Keratinocyte (primary cell): ENCODE measurements at regions not wholly inside any gene's neighbourhood (a gene's known extent, or its start where the extent isn't known, plus 50 kb on each side); places are given as distances from the start of the nearest gene placed in this dataset.

Experiments used
- DNase-seq: peaks from one replicate; pipeline ENCODE4 v3.0.0-alpha.2; 2011; ENCODE audit warnings: low read depth, missing footprints, low spot score
- FAIRE-seq: peaks from 2 replicates; lab custom pipeline; 2011; peaks lifted over from hg19 to GRCh38; lab: Jason Lieb, UNC
- H2AFZ ChIP-seq: 2 replicates; pipeline ENCODE4 v1.6.0; 2012; ENCODE audit warnings: low read length, control low read depth, inconsistent platforms; ENCODE audit not compliant: control insufficient read depth
- H3K27ac ChIP-seq: 2 replicates; pipeline ENCODE4 v1.5.1; 2011; ENCODE audit warnings: low read length; ENCODE audit not compliant: control insufficient read depth, insufficient read depth
- H3K27me3 ChIP-seq: 3 replicates; pipeline ENCODE4 v1.6.0; 2011; ENCODE audit warnings: low read length; ENCODE audit not compliant: control insufficient read depth, insufficient read depth; ENCODE audit errors: extremely low read depth
- H3K36me3 ChIP-seq, 2 experiments: 2 replicates in 1 of 2; 3 replicates in 1 of 2; pipeline ENCODE4 v1.5.1; 2011; ENCODE audit warnings: low read length in 2 of 2, mild to moderate bottlenecking in 1 of 2; ENCODE audit not compliant: control insufficient read depth in 2 of 2, insufficient read depth in 2 of 2; ENCODE audit errors: extremely low read depth in 1 of 2
- H3K4me1 ChIP-seq: 3 replicates; pipeline ENCODE4 v1.5.1; 2011; ENCODE audit warnings: low read length; ENCODE audit not compliant: control insufficient read depth, insufficient read depth; ENCODE audit errors: extremely low read depth
- H3K4me2 ChIP-seq: 3 replicates; pipeline ENCODE4 v1.6.0; 2011; ENCODE audit warnings: low read depth, low read length; ENCODE audit not compliant: control insufficient read depth, insufficient read depth; ENCODE audit errors: extremely low read depth
- H3K4me3 ChIP-seq, 3 experiments: fragments of 200-600 bp in 1 of 3; sonication (generic) in 1 of 3; 2 replicates in 2 of 3; 3 replicates in 1 of 3; pipeline ENCODE4 v1.5.1; 2011 to 2016; ENCODE audit warnings: low read length in 3 of 3, mild to moderate bottlenecking in 3 of 3, control low read depth in 2 of 3, inconsistent platforms in 1 of 3, low read depth in 1 of 3, mixed read lengths in 1 of 3, mixed run types in 1 of 3, moderate library complexity in 1 of 3; ENCODE audit not compliant: control insufficient read depth in 2 of 3, insufficient read depth in 2 of 3; ENCODE audit errors: extremely low read depth in 1 of 3
- H3K79me2 ChIP-seq: 2 replicates; pipeline ENCODE4 v1.6.0; 2012; ENCODE audit warnings: low read length; ENCODE audit not compliant: control insufficient read depth, insufficient read depth
- H3K9ac ChIP-seq: 3 replicates; pipeline ENCODE4 v1.6.0; 2011; ENCODE audit warnings: low read length; ENCODE audit not compliant: control insufficient read depth, insufficient read depth; ENCODE audit errors: extremely low read depth
- H3K9me1 ChIP-seq: 3 replicates; pipeline ENCODE4 v1.6.0; 2011; ENCODE audit warnings: low read length; ENCODE audit not compliant: control insufficient read depth, insufficient read depth; ENCODE audit errors: extremely low read depth
- H3K9me3 ChIP-seq: 2 replicates; pipeline ENCODE4 v1.5.1; 2012; ENCODE audit warnings: low read depth, low read length; ENCODE audit not compliant: control insufficient read depth
- H4K20me1 ChIP-seq: 3 replicates; pipeline ENCODE4 v1.6.0; 2011; ENCODE audit warnings: low read length; ENCODE audit not compliant: control insufficient read depth, insufficient read depth; ENCODE audit errors: extremely low read depth
- EZH2 ChIP-seq: IDR thresholded peaks from one replicate; pipeline ENCODE4 v1.6.1; 2012; ENCODE audit warnings: inconsistent platforms, mild to moderate bottlenecking, low read length, moderate library complexity
- dilution Hi-C: fragments of 300-500 bp; cut with MboI; formaldehyde crosslinking; loops from one replicate; pipeline ENCODE4 v1.7.0; 2020; ENCODE audit warnings: low sequenced_read_pairs; ENCODE audit not compliant: extremely low pct_ligation_motif_present
- TF ChIP-seq, protein P1 (sequence below), 3 experiments: IDR thresholded peaks in 1 of 3; conservative IDR thresholded peaks in 1 of 3; optimal IDR thresholded peaks in 1 of 3; 2 replicates in 2 of 3; 3 replicates in 1 of 3; pipeline versions ENCODE3 to v1.5.1; 2011; ENCODE audit warnings: low read length in 3 of 3, mild to moderate bottlenecking in 3 of 3, moderate library complexity in 2 of 3, control low read depth in 1 of 3, inconsistent platforms in 1 of 3; ENCODE audit not compliant: insufficient read depth in 2 of 3; ENCODE audit errors: extremely low read depth in 1 of 3

DNA sequence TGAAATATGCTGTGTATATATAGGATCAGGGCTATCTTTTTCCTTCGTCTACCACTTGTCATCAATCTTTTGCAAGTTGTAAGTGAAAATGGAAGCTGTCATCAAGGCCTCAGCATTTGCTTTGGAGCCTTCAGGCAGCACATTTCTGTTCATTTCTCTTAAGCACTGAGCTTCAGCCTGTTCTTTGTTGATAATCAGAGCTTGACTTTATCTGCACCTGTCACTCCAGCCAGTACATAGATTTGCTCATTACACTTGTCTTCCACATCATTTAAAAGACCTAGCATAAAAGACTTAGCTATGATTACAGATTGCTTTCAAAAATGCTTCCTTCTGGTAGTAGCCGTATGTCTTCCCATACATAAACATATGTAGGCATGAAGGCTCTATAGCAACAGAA, 189.8 kb upstream of the GRIK2 start:
- H3K9me1 ChIP-seq = no peaks in the 10 kb centered on the region
- no peaks in the 10 kb centered on the region for H3K4me1 ChIP-seq
- TF ChIP-seq EZH2 = no peak
- TF ChIP-seq, protein P1, sequence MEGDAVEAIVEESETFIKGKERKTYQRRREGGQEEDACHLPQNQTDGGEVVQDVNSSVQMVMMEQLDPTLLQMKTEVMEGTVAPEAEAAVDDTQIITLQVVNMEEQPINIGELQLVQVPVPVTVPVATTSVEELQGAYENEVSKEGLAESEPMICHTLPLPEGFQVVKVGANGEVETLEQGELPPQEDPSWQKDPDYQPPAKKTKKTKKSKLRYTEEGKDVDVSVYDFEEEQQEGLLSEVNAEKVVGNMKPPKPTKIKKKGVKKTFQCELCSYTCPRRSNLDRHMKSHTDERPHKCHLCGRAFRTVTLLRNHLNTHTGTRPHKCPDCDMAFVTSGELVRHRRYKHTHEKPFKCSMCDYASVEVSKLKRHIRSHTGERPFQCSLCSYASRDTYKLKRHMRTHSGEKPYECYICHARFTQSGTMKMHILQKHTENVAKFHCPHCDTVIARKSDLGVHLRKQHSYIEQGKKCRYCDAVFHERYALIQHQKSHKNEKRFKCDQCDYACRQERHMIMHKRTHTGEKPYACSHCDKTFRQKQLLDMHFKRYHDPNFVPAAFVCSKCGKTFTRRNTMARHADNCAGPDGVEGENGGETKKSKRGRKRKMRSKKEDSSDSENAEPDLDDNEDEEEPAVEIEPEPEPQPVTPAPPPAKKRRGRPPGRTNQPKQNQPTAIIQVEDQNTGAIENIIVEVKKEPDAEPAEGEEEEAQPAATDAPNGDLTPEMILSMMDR (optimal IDR thresholded peaks at IDR 0.05 in 1 of 3, IDR thresholded peaks at IDR 0.05 in 1 of 3, conservative IDR thresholded peaks at IDR 0.05 in 1 of 3; ENCODE audit: extremely low read depth in 1 of 3, insufficient read depth in 2 of 3, low read length in 3 of 3) = no peak
- H3K9me3 ChIP-seq = no peaks in the 10 kb centered on the region
- no peak overlapping the region for H2AFZ ChIP-seq
- no peak overlapping the region for H3K4me3 ChIP-seq
- dilution Hi-C loops = no loop called here
- H3K79me2 ChIP-seq = no peaks in the 10 kb centered on the region
- no peak overlapping the region for H3K27ac ChIP-seq
- no peak overlapping the region for H3K9ac ChIP-seq
- H3K36me3 ChIP-seq = no peaks in the 10 kb centered on the region
- H3K4me2 ChIP-seq = no peak overlapping the region
- H3K27me3 ChIP-seq = no peaks in the 10 kb centered on the region
- DNase-seq (no peak), FAIRE-seq (no peak)
- H4K20me1 ChIP-seq = no peaks in the 10 kb centered on the region

DNA sequence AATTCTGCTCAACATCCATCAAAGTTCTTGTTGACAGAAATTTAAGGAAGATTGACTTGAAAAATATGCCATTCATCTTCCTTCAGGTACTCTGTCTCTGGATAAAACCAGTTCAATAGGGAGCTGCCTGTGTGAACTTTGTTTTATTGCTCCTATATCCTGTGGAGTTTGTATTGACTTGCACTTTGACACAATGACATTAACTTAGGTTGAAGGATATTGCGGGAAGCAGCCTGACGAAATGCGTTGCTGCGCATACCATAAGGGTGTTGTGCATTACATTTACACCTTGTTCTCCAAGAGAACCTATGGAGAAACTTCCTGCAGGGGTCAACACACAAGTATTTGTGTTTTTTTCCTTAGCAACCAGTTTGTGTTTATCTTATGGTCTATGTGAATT, 185.4 kb upstream of the GRIK2 start:
- no peak overlapping the region for H3K4me2 ChIP-seq
- no peaks in the 10 kb centered on the region for H3K9me1 ChIP-seq
- H3K9me3 ChIP-seq = no peaks in the 10 kb centered on the region
- H4K20me1 ChIP-seq = no peaks in the 10 kb centered on the region
- FAIRE-seq (no peak), DNase-seq (no peak)
- TF ChIP-seq, protein P1 (optimal IDR thresholded peaks at IDR 0.05 in 1 of 3, IDR thresholded peaks at IDR 0.05 in 1 of 3, conservative IDR thresholded peaks at IDR 0.05 in 1 of 3; ENCODE audit: extremely low read depth in 1 of 3, insufficient read depth in 2 of 3, low read length in 3 of 3) = no peak
- no peak for TF ChIP-seq EZH2
- H3K4me1 ChIP-seq = no peaks in the 10 kb centered on the region
- H3K79me2 ChIP-seq = no peaks in the 10 kb centered on the region
- H3K27ac ChIP-seq = no peak overlapping the region
- H3K36me3 ChIP-seq = no peaks in the 10 kb centered on the region
- H3K9ac ChIP-seq = no peak overlapping the region
- H3K4me3 ChIP-seq = no peak overlapping the region
- dilution Hi-C loops = no loop called here
- H3K27me3 ChIP-seq = no peaks in the 10 kb centered on the region
- H2AFZ ChIP-seq = no peak overlapping the region
